Vagina (tissue), 2 donors: ENCODE measurements at regions not wholly inside any gene's neighbourhood (a gene's known extent, or its start where the extent isn't known, plus 50 kb on each side); places are given as distances from the start of the nearest gene placed in this dataset.

Source experiments
- POLR2A ChIP-seq, 2 donors: fragments of 450-650 bp; IDR thresholded peaks; one replicate each; pipeline ENCODE4 v1.6.1; 2017; ENCODE audit warnings: antibody characterized with exemption in 2 of 2, mild to moderate bottlenecking in 2 of 2, moderate library complexity in 2 of 2
- POLR2AphosphoS5 ChIP-seq, 2 donors: sonication (generic); formaldehyde crosslinking; IDR thresholded peaks; one replicate each; pipeline ENCODE4 v1.9.0; 2017; ENCODE audit warnings: antibody characterized with exemption in 2 of 2, mild to moderate bottlenecking in 2 of 2, low read depth in 1 of 2; ENCODE audit not compliant: insufficient read depth in 1 of 2
- TF ChIP-seq, protein P1 (sequence below), 3 experiments: fragments of 450-650 bp in 2 of 3; fragments of 200-600 bp in 1 of 3; sonication (generic) in 1 of 3; IDR thresholded peaks; one replicate each; pipeline ENCODE4 v1.5.1; 2017 to 2019; ENCODE audit warnings: antibody characterized with exemption in 3 of 3, mild to moderate bottlenecking in 2 of 3, moderate library complexity in 2 of 3

- TF ChIP-seq POLR2AphosphoS5 (IDR thresholded peaks at IDR 0.05; ENCODE audit: insufficient read depth in 1 of 2, low read depth in 1 of 2), result no peak
- TF ChIP-seq, protein P1, sequence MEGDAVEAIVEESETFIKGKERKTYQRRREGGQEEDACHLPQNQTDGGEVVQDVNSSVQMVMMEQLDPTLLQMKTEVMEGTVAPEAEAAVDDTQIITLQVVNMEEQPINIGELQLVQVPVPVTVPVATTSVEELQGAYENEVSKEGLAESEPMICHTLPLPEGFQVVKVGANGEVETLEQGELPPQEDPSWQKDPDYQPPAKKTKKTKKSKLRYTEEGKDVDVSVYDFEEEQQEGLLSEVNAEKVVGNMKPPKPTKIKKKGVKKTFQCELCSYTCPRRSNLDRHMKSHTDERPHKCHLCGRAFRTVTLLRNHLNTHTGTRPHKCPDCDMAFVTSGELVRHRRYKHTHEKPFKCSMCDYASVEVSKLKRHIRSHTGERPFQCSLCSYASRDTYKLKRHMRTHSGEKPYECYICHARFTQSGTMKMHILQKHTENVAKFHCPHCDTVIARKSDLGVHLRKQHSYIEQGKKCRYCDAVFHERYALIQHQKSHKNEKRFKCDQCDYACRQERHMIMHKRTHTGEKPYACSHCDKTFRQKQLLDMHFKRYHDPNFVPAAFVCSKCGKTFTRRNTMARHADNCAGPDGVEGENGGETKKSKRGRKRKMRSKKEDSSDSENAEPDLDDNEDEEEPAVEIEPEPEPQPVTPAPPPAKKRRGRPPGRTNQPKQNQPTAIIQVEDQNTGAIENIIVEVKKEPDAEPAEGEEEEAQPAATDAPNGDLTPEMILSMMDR (IDR thresholded peaks at IDR 0.05), result no peak
- no peak for TF ChIP-seq POLR2A (IDR thresholded peaks at IDR 0.05)
Observed at GRCh38 chr11:34787348-34787747, 128.8 kb downstream of the APIP start.
